Panc1 (cell line): ENCODE measurements at regions not wholly inside any gene's neighbourhood (a gene's known extent, or its start where the extent isn't known, plus 50 kb on each side); places are given as distances from the start of the nearest gene placed in this dataset.

ENCODE experiments used
- ATAC-seq: fragments of 200-7000 bp; cut with Tn5 transposase; 2 replicates; pipeline ENCODE4 v1.9.1; 2020; ENCODE audit warnings: mild to moderate bottlenecking, moderate library complexity
- BruUV-seq: library from RNA; stranded (reverse); fragments of 400-500 nt; replicated peaks from 2 replicates; lab custom pipeline; 2021; lab: Mats Ljungman, UMichigan
- CTCF ChIA-PET: fragments of 300-600 bp; sonication (Branson Sonifier 250); formaldehyde crosslinking; loops from one replicate; lab custom pipeline; 2022; ENCODE audit warnings: antibody characterized with exemption; lab: Charles Lee
- POLR2A ChIA-PET: fragments of 300-600 bp; sonication (Branson Sonifier 250); formaldehyde crosslinking; loops from one replicate; lab custom pipeline; 2022; ENCODE audit warnings: antibody characterized with exemption; lab: Charles Lee
- DNase-seq: peaks from one replicate; pipeline ENCODE4 v3.0.0-alpha.2; 2010; ENCODE audit warnings: low read depth, low spot score
- H3K27ac ChIP-seq: 2 replicates; pipeline ENCODE4 v1.5.1; 2011; ENCODE audit warnings: mild to moderate bottlenecking, low read length, inconsistent platforms
- H3K27me3 ChIP-seq: fragments of 200-500 bp; sonication (Bioruptor generic); 2 replicates; pipeline ENCODE4 v1.6.0; 2014; ENCODE audit warnings: low read length, inconsistent platforms; ENCODE audit not compliant: control insufficient read depth, insufficient read depth
- H3K36me3 ChIP-seq: fragments of 200-500 bp; sonication (Bioruptor generic); 2 replicates; pipeline ENCODE4 v1.5.1; 2014; ENCODE audit warnings: inconsistent platforms, mild to moderate bottlenecking, low read length, moderate library complexity; ENCODE audit not compliant: control insufficient read depth, insufficient read depth
- H3K4me1 ChIP-seq: 2 replicates; pipeline ENCODE4 v1.5.1; 2011; ENCODE audit warnings: inconsistent platforms, mild to moderate bottlenecking, low read length, moderate library complexity; ENCODE audit not compliant: control insufficient read depth, insufficient read depth
- H3K4me3 ChIP-seq, 2 experiments: 2 replicates each; pipeline ENCODE4 v1.5.1; 2011 to 2012; ENCODE audit warnings: low read depth in 2 of 2, low read length in 2 of 2, mild to moderate bottlenecking in 2 of 2, inconsistent platforms in 1 of 2, moderate library complexity in 1 of 2
- H3K9me3 ChIP-seq: fragments of 200-500 bp; sonication (Bioruptor generic); 2 replicates; pipeline ENCODE4 v1.5.1; 2014; ENCODE audit warnings: low read depth, mild to moderate bottlenecking, inconsistent platforms, low read length, moderate library complexity; ENCODE audit not compliant: control insufficient read depth, insufficient read depth
- CTCF ChIP-seq: fragments of 450-650 bp; IDR thresholded peaks from 2 replicates; pipeline ENCODE4 v1.5.1; 2017; ENCODE audit warnings: mild to moderate bottlenecking
- POLR2AphosphoS5 ChIP-seq: IDR thresholded peaks from 2 replicates; pipeline ENCODE4 v1.6.1; 2012; ENCODE audit warnings: mild to moderate bottlenecking, low read depth, low read length, moderate library complexity
- SIN3A ChIP-seq: IDR thresholded peaks from 2 replicates; pipeline ENCODE4 v1.6.1; 2012; ENCODE audit warnings: low read depth, mild to moderate bottlenecking, low read length, moderate library complexity, borderline replicate concordance; ENCODE audit not compliant: insufficient read depth
- TCF7L2 ChIP-seq: IDR thresholded peaks from 2 replicates; pipeline ENCODE4 v1.6.1; 2011; ENCODE audit warnings: mild to moderate bottlenecking, low read depth, low read length, inconsistent platforms
- in situ Hi-C: cut with HindIII; loops from 2 replicates; pipeline ENCODE4 v1.10.0; 2016; ENCODE audit warnings: low sequenced_read_pairs, low pct_unique_long_range_greater_than_20kb
- intact Hi-C: fragments of 100-400 bp; cut with micrococcal nuclease; formaldehyde crosslinking; loops from one replicate; pipeline ENCODE4 v1.10.0; 2022; ENCODE audit not compliant: unreplicated experiment
- TF ChIP-seq, protein P1 (sequence below), 2 experiments: IDR thresholded peaks; 2 replicates each; pipeline ENCODE4 v1.6.1; 2011 to 2012; ENCODE audit warnings: low read depth in 2 of 2, control low read depth in 1 of 2, low read length in 1 of 2, mild to moderate bottlenecking in 1 of 2, moderate library complexity in 1 of 2; ENCODE audit not compliant: insufficient read depth in 1 of 2

DNA sequence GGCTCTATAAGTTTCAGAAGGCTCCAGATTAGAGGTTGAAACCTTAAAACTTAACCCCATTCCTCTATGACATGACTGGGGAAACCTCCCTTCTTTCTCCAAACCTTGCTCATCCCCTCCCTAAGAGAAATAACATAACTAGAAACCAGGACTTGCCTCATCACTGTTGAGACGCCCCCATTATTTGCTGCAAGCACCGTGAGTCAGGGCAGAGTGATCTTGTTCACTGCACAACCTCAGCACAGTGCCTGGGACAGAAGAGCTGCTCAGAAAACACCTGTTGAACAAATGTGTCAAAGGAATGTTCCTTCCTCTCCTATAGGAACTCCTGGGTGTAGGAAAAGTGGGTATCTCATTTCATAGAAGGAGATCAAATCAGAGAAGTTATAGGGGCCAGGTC is 132.7 kb upstream of the CTAGE1 start:
- CTCF ChIA-PET, result no interaction called here
- DNase-seq (no peak), ATAC-seq (no peak)
- intact Hi-C loops, result loop anchor here (10.0 kb wide), 1 partner anchor 56 kb away; no protein-coding TSS in a partner anchor
- in situ Hi-C loops, result no loop called here
- Histone ChIP-seq H3K36me3 (no peaks in the 10 kb centered on the region), H3K4me1 (no peaks in the 10 kb centered on the region), H3K9me3 (no peaks in the 10 kb centered on the region), H3K27me3 (0 out of 2 replicates have a peak, but pooled peaks cover 2% of the 10 kb centered on the region), H3K4me3 (no peak overlapping the region), H3K27ac (no peak overlapping the region)
- POLR2A ChIA-PET, result no interaction called here
- BruUV-seq, result no TSS peak
- no peak for TF ChIP-seq TCF7L2
- no peak for TF ChIP-seq SIN3A
- TF ChIP-seq CTCF, result no peak
- no peak for TF ChIP-seq POLR2AphosphoS5
- TF ChIP-seq, protein P1, sequence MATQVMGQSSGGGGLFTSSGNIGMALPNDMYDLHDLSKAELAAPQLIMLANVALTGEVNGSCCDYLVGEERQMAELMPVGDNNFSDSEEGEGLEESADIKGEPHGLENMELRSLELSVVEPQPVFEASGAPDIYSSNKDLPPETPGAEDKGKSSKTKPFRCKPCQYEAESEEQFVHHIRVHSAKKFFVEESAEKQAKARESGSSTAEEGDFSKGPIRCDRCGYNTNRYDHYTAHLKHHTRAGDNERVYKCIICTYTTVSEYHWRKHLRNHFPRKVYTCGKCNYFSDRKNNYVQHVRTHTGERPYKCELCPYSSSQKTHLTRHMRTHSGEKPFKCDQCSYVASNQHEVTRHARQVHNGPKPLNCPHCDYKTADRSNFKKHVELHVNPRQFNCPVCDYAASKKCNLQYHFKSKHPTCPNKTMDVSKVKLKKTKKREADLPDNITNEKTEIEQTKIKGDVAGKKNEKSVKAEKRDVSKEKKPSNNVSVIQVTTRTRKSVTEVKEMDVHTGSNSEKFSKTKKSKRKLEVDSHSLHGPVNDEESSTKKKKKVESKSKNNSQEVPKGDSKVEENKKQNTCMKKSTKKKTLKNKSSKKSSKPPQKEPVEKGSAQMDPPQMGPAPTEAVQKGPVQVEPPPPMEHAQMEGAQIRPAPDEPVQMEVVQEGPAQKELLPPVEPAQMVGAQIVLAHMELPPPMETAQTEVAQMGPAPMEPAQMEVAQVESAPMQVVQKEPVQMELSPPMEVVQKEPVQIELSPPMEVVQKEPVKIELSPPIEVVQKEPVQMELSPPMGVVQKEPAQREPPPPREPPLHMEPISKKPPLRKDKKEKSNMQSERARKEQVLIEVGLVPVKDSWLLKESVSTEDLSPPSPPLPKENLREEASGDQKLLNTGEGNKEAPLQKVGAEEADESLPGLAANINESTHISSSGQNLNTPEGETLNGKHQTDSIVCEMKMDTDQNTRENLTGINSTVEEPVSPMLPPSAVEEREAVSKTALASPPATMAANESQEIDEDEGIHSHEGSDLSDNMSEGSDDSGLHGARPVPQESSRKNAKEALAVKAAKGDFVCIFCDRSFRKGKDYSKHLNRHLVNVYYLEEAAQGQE (IDR thresholded peaks at IDR 0.05; ENCODE audit: insufficient read depth in 1 of 2, low read depth in 2 of 2, low read length in 1 of 2), result no peak

DNA sequence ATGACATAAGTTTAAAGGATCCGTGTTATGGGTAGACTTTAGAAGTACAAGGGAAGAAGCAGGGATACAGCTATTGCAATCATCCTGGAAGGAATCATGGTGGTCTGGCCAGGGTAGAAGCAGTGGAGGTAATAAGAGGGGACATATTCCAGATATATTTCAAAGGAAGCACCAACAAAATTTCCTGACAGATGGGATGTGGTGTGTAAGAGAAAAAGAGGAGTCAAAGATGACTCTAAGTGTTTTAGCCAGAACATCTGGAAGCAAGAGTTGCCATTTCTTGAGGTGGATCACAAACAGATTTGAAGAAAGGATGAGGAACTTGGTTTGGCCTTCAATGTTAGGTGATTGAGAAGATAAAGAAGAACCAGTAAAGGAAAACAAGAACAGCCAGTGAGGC is 133.1 kb upstream of the CTAGE1 start:
- TF ChIP-seq POLR2AphosphoS5 (no peak), CTCF (no peak), SIN3A (no peak), TCF7L2 (no peak)
- TF ChIP-seq, protein P1 (IDR thresholded peaks at IDR 0.05; ENCODE audit: insufficient read depth in 1 of 2, low read depth in 2 of 2, low read length in 1 of 2), result no peak
- DNase-seq (no peak), ATAC-seq (no peak)
- Histone ChIP-seq H3K4me3 (no peak overlapping the region), H3K36me3 (no peaks in the 10 kb centered on the region), H3K9me3 (no peaks in the 10 kb centered on the region), H3K4me1 (no peaks in the 10 kb centered on the region), H3K27me3 (0 out of 2 replicates have a peak, but pooled peaks cover 2% of the 10 kb centered on the region), H3K27ac (no peak overlapping the region)
- in situ Hi-C loops (no loop called here), intact Hi-C loops (loop anchor here (10.0 kb wide), 1 partner anchor 56 kb away; no protein-coding TSS in a partner anchor)
- CTCF ChIA-PET, result no interaction called here
- BruUV-seq, result no TSS peak
- POLR2A ChIA-PET, result no interaction called here
